ENCODE measurements at regions not wholly inside any gene's neighbourhood (a gene's known extent, or its start where the extent isn't known, plus 50 kb on each side); places are given as distances from the start of the nearest gene placed in this dataset.

- no TSS peak for BruUV-seq (replicated peaks)
- no peak overlapping the region for H2AFZ ChIP-seq (ENCODE audit: low read depth, low read length)
- POLR2A ChIA-PET: interaction anchor here (0.7 kb wide), 1 partner anchor 164 kb away, joined by 3 read pairs; no protein-coding TSS in a partner anchor
- FAIRE-seq (no peak), ATAC-seq (no peak), DNase-seq (ENCODE audit: extremely low read depth in 1 of 4, low spot score in 3 of 4) (no peak)
- no peaks in the 10 kb centered on the region for H3K79me2 ChIP-seq (ENCODE audit: control insufficient read depth, insufficient read depth, low read length)
- WGBS (ENCODE audit: insufficient coverage, low coverage, missing lambda C conversion rate): 2% methylated on average over 3 of the region's 3 CpGs
- H3K4me1 ChIP-seq (replicated peaks in 1 of 2; ENCODE audit: control insufficient read depth in 2 of 2, insufficient read depth in 2 of 2, low read length in 2 of 2): no peaks in the 10 kb centered on the region
- TF ChIP-seq MAFF (IDR thresholded peaks at IDR 0.05; ENCODE audit: low read length): no peak
- no peak for TF ChIP-seq ZNF696 (CRISPR knock-in tag; conservative IDR thresholded peaks at IDR 0.05)
- no peak for TF ChIP-seq RBM22 (IDR thresholded peaks at IDR 0.05; ENCODE audit: low read depth, low read length, poor library complexity, severe bottlenecking)
- no peak for TF ChIP-seq MCM3 (IDR thresholded peaks at IDR 0.05)
- no peak for TF ChIP-seq FOXO4 (CRISPR knock-in tag; IDR thresholded peaks at IDR 0.05)
- TF ChIP-seq TCF3 (CRISPR knock-in tag; IDR thresholded peaks at IDR 0.05): no peak
- H3K36me3 ChIP-seq (ENCODE audit: control insufficient read depth, insufficient read depth, low read length): no peaks in the 10 kb centered on the region
- H4K20me1 ChIP-seq (replicated peaks; ENCODE audit: control insufficient read depth, insufficient read depth, low read length): no peaks in the 10 kb centered on the region
- no peak overlapping the region for H3K4me2 ChIP-seq (ENCODE audit: insufficient read depth, low read length)
- no peaks in the 10 kb centered on the region for H3K9me1 ChIP-seq (ENCODE audit: control insufficient read depth, insufficient read depth, low read length)
- in situ Hi-C loops (cut with MboI) (no loop called here), intact Hi-C loops (cut with micrococcal nuclease) (no loop called here)
- H3K27me3 ChIP-seq (ENCODE audit: control insufficient read depth in 2 of 2, insufficient read depth in 2 of 2, low read length in 2 of 2): no peaks in the 10 kb centered on the region
- no peak overlapping the region for H3K4me3 ChIP-seq
- no peak overlapping the region for H3K27ac ChIP-seq (ENCODE audit: extremely low read depth, low read depth, low read length)
- no peaks in the 10 kb centered on the region for H3K9me3 ChIP-seq (replicated peaks; ENCODE audit: control insufficient read depth, insufficient read depth, low read depth, low read length)
- H3K9ac ChIP-seq (ENCODE audit: insufficient read depth in 1 of 2, low read depth in 2 of 2, low read length in 2 of 2): no peak overlapping the region
- CTCF ChIA-PET (ENCODE audit: low intra/inter-chr PET ratio): no interaction called here
These were observed 58.3 kb upstream of the GUCY1A1 start for GRCh38 chr4:155608225-155608885.

Data from K562 (cell line).